WTC11 (cell line): ENCODE measurements at regions not wholly inside any gene's neighbourhood (a gene's known extent, or its start where the extent isn't known, plus 50 kb on each side); places are given as distances from the start of the nearest gene placed in this dataset.

Experiments
- ATAC-seq: fragments of 200-7000 bp; cut with Tn5 transposase; 2 replicates; pipeline ENCODE4 v1.10.0; 2021; ENCODE audit warnings: mild to moderate bottlenecking, moderate library complexity
- CTCF ChIA-PET: fragments of 300-600 bp; sonication (Branson Sonifier 250); formaldehyde crosslinking; loops from one replicate; lab custom pipeline; 2021; ENCODE audit warnings: antibody characterized with exemption; lab: Charles Lee
- POLR2A ChIA-PET: fragments of 350-600 bp; sonication (Branson Sonifier 250); formaldehyde crosslinking; loops from one replicate; lab custom pipeline; 2021; ENCODE audit warnings: antibody characterized with exemption; lab: Charles Lee
- DNase-seq: peaks from one replicate; pipeline ENCODE4 v3.0.0; 2021; ENCODE audit warnings: low spot score
- H3K27ac Mint-ChIP-seq: 2 replicates; pipeline ENCODE4 v1.8.0; 2021; ENCODE audit warnings: mixed read lengths
- H3K27me3 Mint-ChIP-seq: 2 replicates; pipeline ENCODE4 v1.8.0; 2021; ENCODE audit warnings: low read depth, mild to moderate bottlenecking, moderate library complexity, mixed read lengths
- H3K36me3 Mint-ChIP-seq: 2 replicates; pipeline ENCODE4 v1.8.0; 2021; ENCODE audit warnings: mixed read lengths
- H3K4me1 Mint-ChIP-seq: 2 replicates; pipeline ENCODE4 v1.8.0; 2022; ENCODE audit warnings: mixed read lengths
- H3K4me3 Mint-ChIP-seq: 2 replicates; pipeline ENCODE4 v1.8.0; 2021; ENCODE audit warnings: mild to moderate bottlenecking, moderate library complexity, mixed read lengths
- H3K9me3 Mint-ChIP-seq: 2 replicates; pipeline ENCODE4 v1.8.0; 2021; ENCODE audit warnings: mixed read lengths
- E2F4 ChIP-seq: sonication (generic); formaldehyde crosslinking; IDR thresholded peaks from 2 replicates; pipeline ENCODE4 v1.8.1; 2022; ENCODE audit warnings: low read depth, mild to moderate bottlenecking, moderate library complexity, missing genetic modification reagents, borderline replicate concordance
- FOXK1 ChIP-seq: sonication (generic); formaldehyde crosslinking; IDR thresholded peaks from 2 replicates; pipeline ENCODE4 v1.8.0; 2022; ENCODE audit warnings: mild to moderate bottlenecking, moderate library complexity, missing genetic modification reagents
- IRF2 ChIP-seq: sonication (generic); formaldehyde crosslinking; IDR thresholded peaks from 2 replicates; pipeline ENCODE4 v1.8.0; 2022; ENCODE audit warnings: low read depth, missing genetic modification reagents, borderline replicate concordance
- MYBL2 ChIP-seq: sonication (generic); formaldehyde crosslinking; IDR thresholded peaks from 2 replicates; pipeline ENCODE4 v1.8.1; 2023; ENCODE audit warnings: mild to moderate bottlenecking, moderate library complexity, missing genetic modification reagents
- NFATC4 ChIP-seq: fragments of 250-450 bp; sonication (Bioruptor Pico); IDR thresholded peaks from 2 replicates; pipeline ENCODE4 v1.9.0; 2021; ENCODE audit warnings: mild to moderate bottlenecking
- NFE2L1 ChIP-seq: sonication (generic); formaldehyde crosslinking; IDR thresholded peaks from 2 replicates; pipeline ENCODE4 v1.8.1; 2023; ENCODE audit warnings: missing genetic modification reagents
- NFYB ChIP-seq: sonication (generic); formaldehyde crosslinking; conservative IDR thresholded peaks from 2 replicates; pipeline ENCODE4 v1.8.0; 2022; ENCODE audit warnings: low read depth, missing genetic modification reagents
- NR1H2 ChIP-seq: sonication (generic); formaldehyde crosslinking; IDR thresholded peaks from 2 replicates; pipeline ENCODE4 v1.9.0; 2021; ENCODE audit warnings: mild to moderate bottlenecking, moderate library complexity, missing genetic modification reagents
- PRRX2 ChIP-seq: fragments of 250-450 bp; sonication (Bioruptor Pico); IDR thresholded peaks from 2 replicates; pipeline ENCODE4 v1.8.0; 2021; ENCODE audit warnings: mild to moderate bottlenecking
- SMAD4 ChIP-seq: sonication (generic); formaldehyde crosslinking; IDR thresholded peaks from 2 replicates; pipeline ENCODE4 v1.8.0; 2022; ENCODE audit warnings: mild to moderate bottlenecking, missing genetic modification reagents
- TP53 ChIP-seq: sonication (generic); formaldehyde crosslinking; IDR thresholded peaks from 2 replicates; pipeline ENCODE4 v1.8.1; 2023; ENCODE audit warnings: mild to moderate bottlenecking, missing genetic modification reagents
- ZMAT4 ChIP-seq: fragments of 250-450 bp; sonication (Bioruptor Pico); IDR thresholded peaks from 2 replicates; pipeline ENCODE4 v1.9.0; 2021; ENCODE audit warnings: mild to moderate bottlenecking
- ZNF121 ChIP-seq: sonication (generic); formaldehyde crosslinking; IDR thresholded peaks from 2 replicates; pipeline ENCODE4 v1.8.0; 2023; ENCODE audit warnings: missing genetic modification reagents
- ZNF138 ChIP-seq: sonication (generic); formaldehyde crosslinking; conservative IDR thresholded peaks from 2 replicates; pipeline ENCODE4 v1.8.1; 2022; ENCODE audit warnings: mild to moderate bottlenecking, moderate library complexity, missing genetic modification reagents
- ZNF423 ChIP-seq: fragments of 250-450 bp; sonication (Bioruptor Pico); IDR thresholded peaks from 2 replicates; pipeline ENCODE4 v2.1.2; 2022; ENCODE audit warnings: mild to moderate bottlenecking, moderate library complexity
- TF ChIP-seq, protein P1 (sequence below): sonication (generic); formaldehyde crosslinking; IDR thresholded peaks from 2 replicates; pipeline ENCODE4 v1.8.0; 2022; ENCODE audit warnings: mild to moderate bottlenecking, missing genetic modification reagents
- TF ChIP-seq, protein P2 (sequence below): fragments of 250-450 bp; sonication (Bioruptor Pico); IDR thresholded peaks from 2 replicates; pipeline ENCODE4 v1.9.0; 2021; ENCODE audit warnings: mild to moderate bottlenecking, borderline replicate concordance

DNA sequence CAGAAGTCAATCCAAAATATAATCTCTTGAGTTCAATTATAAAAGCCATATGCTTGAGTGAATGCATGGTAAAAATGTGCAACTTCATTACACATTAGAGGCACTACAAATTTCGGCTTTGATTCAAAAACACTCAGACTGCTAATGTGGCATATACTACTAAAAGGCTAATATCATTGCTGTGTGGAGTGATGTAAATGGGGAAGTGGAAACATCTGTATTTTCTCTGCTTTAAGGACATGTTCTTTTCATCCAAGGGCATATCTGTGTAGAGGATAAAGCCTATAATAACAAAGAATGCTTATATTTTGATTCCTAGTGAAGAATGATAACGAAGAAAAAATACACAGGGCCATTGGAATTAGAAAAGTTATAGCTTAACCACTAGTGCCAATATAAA, 643.9 kb upstream of the ZNF608 start (continued):
- TF ChIP-seq, protein P1, sequence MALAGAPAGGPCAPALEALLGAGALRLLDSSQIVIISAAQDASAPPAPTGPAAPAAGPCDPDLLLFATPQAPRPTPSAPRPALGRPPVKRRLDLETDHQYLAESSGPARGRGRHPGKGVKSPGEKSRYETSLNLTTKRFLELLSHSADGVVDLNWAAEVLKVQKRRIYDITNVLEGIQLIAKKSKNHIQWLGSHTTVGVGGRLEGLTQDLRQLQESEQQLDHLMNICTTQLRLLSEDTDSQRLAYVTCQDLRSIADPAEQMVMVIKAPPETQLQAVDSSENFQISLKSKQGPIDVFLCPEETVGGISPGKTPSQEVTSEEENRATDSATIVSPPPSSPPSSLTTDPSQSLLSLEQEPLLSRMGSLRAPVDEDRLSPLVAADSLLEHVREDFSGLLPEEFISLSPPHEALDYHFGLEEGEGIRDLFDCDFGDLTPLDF (CRISPR knock-in tag) = no peak
- TF ChIP-seq IRF2 (CRISPR knock-in tag) = no peak
- no peak for TF ChIP-seq NR1H2
- TF ChIP-seq NFYB = no peak
- TF ChIP-seq ZMAT4 (CRISPR knock-in tag) = no peak
- no peak for TF ChIP-seq TP53
- TF ChIP-seq NFATC4 (CRISPR knock-in tag) = no peak
- no peak for TF ChIP-seq SMAD4 (CRISPR knock-in tag)
- no peak for TF ChIP-seq PRRX2 (CRISPR knock-in tag)
- no peak for TF ChIP-seq ZNF138 (CRISPR knock-in tag)
- no peak for TF ChIP-seq ZNF121
- no peak for TF ChIP-seq MYBL2 (CRISPR knock-in tag)
- no peak for TF ChIP-seq NFE2L1 (CRISPR knock-in tag)
- TF ChIP-seq, all 79 proteins: peak for 0

DNA sequence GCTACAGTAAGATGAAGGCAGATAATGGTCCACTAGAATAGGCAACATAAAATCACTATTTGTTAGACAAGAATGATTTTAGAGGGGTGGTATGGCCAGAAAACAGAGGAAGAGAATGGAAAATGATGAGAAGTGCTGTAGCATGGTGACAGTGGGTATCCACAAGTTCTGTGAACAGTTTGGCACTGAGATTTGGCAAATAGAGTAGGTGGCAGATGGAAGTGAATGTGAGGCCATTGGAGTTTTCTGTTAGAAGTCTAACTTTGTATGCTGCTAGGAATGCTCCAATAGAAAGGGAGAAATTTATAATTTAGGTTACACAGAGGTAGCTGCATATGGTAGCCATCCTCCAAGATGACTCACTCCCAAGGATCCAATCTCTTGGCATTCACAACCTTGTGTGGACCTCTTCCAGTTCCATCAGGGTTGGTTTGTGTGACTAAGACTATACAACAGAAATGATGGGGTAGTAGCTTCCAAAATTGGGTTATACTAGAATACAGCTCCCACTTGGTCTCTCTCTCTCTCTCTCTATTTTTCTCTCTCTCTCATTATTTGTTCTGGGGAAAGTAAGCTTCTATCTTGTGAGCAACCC, 646.9 kb upstream of the ZNF608 start:
- H3K27ac Mint-ChIP-seq = no peak overlapping the region
- ATAC-seq = no peak
- H3K36me3 Mint-ChIP-seq = peaks cover 8% of the 10 kb centered on the region
- no peak for DNase-seq
- H3K27me3 Mint-ChIP-seq = no peaks in the 10 kb centered on the region
- ChIA-PET POLR2A (no interaction called here), CTCF (no interaction called here)
- H3K4me3 Mint-ChIP-seq = no peak overlapping the region
- no peaks in the 10 kb centered on the region; the same call in 1 of the 2 replicates for H3K4me1 Mint-ChIP-seq
- TF ChIP-seq FOXK1 (CRISPR knock-in tag) (no peak), ZNF423 (CRISPR knock-in tag) (no peak)
- TF ChIP-seq, protein P2, sequence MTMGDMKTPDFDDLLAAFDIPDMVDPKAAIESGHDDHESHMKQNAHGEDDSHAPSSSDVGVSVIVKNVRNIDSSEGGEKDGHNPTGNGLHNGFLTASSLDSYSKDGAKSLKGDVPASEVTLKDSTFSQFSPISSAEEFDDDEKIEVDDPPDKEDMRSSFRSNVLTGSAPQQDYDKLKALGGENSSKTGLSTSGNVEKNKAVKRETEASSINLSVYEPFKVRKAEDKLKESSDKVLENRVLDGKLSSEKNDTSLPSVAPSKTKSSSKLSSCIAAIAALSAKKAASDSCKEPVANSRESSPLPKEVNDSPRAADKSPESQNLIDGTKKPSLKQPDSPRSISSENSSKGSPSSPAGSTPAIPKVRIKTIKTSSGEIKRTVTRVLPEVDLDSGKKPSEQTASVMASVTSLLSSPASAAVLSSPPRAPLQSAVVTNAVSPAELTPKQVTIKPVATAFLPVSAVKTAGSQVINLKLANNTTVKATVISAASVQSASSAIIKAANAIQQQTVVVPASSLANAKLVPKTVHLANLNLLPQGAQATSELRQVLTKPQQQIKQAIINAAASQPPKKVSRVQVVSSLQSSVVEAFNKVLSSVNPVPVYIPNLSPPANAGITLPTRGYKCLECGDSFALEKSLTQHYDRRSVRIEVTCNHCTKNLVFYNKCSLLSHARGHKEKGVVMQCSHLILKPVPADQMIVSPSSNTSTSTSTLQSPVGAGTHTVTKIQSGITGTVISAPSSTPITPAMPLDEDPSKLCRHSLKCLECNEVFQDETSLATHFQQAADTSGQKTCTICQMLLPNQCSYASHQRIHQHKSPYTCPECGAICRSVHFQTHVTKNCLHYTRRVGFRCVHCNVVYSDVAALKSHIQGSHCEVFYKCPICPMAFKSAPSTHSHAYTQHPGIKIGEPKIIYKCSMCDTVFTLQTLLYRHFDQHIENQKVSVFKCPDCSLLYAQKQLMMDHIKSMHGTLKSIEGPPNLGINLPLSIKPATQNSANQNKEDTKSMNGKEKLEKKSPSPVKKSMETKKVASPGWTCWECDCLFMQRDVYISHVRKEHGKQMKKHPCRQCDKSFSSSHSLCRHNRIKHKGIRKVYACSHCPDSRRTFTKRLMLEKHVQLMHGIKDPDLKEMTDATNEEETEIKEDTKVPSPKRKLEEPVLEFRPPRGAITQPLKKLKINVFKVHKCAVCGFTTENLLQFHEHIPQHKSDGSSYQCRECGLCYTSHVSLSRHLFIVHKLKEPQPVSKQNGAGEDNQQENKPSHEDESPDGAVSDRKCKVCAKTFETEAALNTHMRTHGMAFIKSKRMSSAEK (CRISPR knock-in tag) = no peak
- H3K9me3 Mint-ChIP-seq = peaks cover 22% of the 10 kb centered on the region

DNA sequence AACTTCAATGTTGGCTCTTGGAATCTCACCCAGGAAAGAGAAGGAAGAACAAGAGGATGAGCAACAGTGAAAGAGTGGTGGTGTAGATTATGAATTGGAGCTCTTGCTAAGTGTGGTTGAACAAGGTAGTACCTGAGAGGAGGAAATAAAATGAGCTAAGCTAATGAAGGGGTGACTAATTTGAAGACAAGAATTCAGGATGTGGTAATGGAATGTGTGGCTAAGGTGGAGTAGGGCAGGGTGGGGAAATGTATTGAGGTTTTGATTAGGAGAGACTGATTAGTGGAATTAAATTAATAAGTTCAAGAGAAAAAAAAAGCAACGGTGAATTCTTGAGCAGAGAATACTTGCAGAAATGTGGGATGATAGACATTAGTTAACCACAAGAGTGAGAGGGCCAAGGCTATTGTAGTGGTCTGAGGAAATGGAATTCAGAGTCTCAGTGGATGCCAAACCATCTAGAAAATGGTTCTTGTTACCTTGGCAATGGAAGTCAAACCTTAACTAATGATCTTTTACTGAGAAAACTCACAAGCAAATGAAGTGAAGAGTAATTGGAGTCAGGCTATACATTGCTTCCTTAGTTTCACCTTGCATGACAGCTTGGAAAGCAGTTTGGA, 648.3 kb upstream of the ZNF608 start:
- DNase-seq (no peak), ATAC-seq (no peak)
- H3K9me3 Mint-ChIP-seq = peaks cover 22% of the 10 kb centered on the region
- H3K4me3 Mint-ChIP-seq = no peak overlapping the region
- ChIA-PET POLR2A (no interaction called here), CTCF (no interaction called here)
- H3K27me3 Mint-ChIP-seq = no peaks in the 10 kb centered on the region
- H3K36me3 Mint-ChIP-seq = peaks cover 8% of the 10 kb centered on the region
- H3K27ac Mint-ChIP-seq = no peak overlapping the region
- peaks cover 4% of the 10 kb centered on the region for H3K4me1 Mint-ChIP-seq
- no peak for TF ChIP-seq E2F4 (CRISPR knock-in tag)
